ENCODE measurements at regions not wholly inside any gene's neighbourhood (a gene's known extent, or its start where the extent isn't known, plus 50 kb on each side); places are given as distances from the start of the nearest gene placed in this dataset.
A peak's percentile ranks its signal among the peaks of the same experiment; 100 is the strongest.

DNA sequence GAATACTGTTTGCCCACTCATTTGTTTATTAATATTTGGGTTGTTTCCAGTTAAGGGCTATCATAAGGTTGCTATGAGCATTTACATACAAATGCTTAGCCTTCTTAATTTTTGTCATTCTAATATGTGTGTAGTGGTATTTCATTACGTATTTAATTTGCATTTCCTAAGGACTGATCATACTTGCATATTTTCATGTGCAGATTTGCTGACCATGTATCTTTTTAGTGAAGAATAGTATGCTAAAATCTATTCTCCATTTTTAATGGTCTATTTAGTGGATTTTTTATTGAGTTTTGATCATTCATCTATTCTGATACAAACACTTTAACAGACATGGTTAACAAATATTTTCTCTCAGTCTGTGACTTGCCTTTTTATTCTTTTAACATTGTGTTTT, 949.5 kb downstream of the RAB28 start:
- no peak for DNase-seq
- Mint-ChIP-seq H3K27ac (no peak overlapping the region), H3K36me3 (no peaks in the 10 kb centered on the region), H3K27me3 (peaks cover 0 to 2% of the 10 kb centered on the region in 2 donors), H3K9me3 (peaks cover 0 to 21% (median 2%) of the 10 kb centered on the region in 5 donors), H3K4me1 (no peaks in the 10 kb centered on the region), H3K4me3 (no peak overlapping the region)
- Histone ChIP-seq H3K4me3 (ENCODE audit: low read length) (no peak overlapping the region), H3K9me3 (ENCODE audit: low read length) (no peaks in the 10 kb centered on the region), H3K4me1 (ENCODE audit: insufficient read depth, low read length) (no peaks in the 10 kb centered on the region), H3K27ac (ENCODE audit: low read depth, low read length) (no peak overlapping the region), H3K36me3 (ENCODE audit: insufficient read depth, low read length) (no peaks in the 10 kb centered on the region), H3K27me3 (ENCODE audit: insufficient read depth, low read length, poor library complexity, severe bottlenecking) (no peaks in the 10 kb centered on the region)
- ChIA-PET CTCF (no interaction called here), POLR2A (no interaction called here)

DNA sequence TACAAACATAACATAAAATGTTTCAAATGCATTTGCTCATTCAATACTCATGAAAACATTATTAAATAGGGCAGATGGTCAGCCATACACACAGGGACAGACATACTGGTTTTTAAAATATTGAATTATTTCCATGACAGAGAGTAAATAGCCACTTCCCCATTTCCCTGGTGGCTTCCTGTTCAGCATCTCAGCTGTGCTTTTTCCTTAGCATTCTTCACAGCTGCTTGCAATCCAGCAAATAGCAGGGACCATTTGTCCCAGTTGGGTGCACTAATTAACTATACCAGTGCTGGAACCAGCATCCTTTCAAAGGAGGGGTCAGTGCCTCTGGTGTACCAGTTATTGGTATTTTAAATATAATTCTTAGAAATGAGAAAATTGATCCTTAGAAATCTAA, 964.7 kb downstream of the RAB28 start:
- H3K4me1 ChIP-seq (ENCODE audit: insufficient read depth, low read length), result no peaks in the 10 kb centered on the region

DNA sequence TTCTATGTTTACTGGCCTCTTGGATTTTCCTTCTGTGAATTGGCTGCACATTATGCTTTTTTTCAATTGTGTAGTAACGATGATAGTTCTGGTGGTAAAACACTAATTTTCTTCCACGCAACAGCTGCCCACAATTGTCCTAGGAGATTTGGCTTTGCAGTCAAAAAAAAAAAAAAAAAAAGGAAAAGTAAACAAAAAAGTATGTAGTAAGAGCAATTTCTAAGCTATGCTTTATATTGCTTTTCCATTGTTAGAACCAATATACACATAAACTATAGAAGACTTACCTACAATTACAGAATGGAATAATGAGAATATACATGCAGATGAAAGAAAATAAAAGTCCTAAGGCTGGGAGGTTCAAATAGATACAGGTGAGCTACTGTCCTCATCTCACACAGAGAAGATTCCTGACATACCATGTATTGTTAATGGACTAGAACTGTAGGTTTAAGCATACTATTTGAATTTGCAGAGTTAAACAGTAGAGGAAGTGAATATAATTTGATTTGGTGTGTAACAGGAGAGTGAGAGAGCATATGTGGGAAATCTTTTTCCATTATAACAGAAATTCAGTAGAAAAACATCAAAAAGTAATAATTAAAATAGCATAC, 976.2 kb downstream of the RAB28 start:
- no peak for DNase-seq
- Histone ChIP-seq H3K27me3 (ENCODE audit: insufficient read depth, low read length, poor library complexity, severe bottlenecking) (no peaks in the 10 kb centered on the region), H3K9me3 (ENCODE audit: low read length) (no peaks in the 10 kb centered on the region), H3K4me3 (ENCODE audit: low read length) (no peak overlapping the region), H3K36me3 (ENCODE audit: insufficient read depth, low read length) (no peaks in the 10 kb centered on the region), H3K27ac (ENCODE audit: low read depth, low read length) (no peak overlapping the region), H3K4me1 (ENCODE audit: insufficient read depth, low read length) (no peaks in the 10 kb centered on the region)
- ChIA-PET CTCF (no interaction called here), POLR2A (no interaction called here)
- no peak overlapping the region for H3K27ac Mint-ChIP-seq
- H3K27me3 Mint-ChIP-seq, result no peaks in the 10 kb centered on the region
- no peaks in the 10 kb centered on the region for H3K4me1 Mint-ChIP-seq
- H3K4me3 Mint-ChIP-seq, result no peak overlapping the region
- H3K36me3 Mint-ChIP-seq, result no peaks in the 10 kb centered on the region
- peaks cover 0 to 22% (median 3%) of the 10 kb centered on the region in 5 donors for H3K9me3 Mint-ChIP-seq

More for the DNA sequence above, 964.7 kb downstream of the RAB28 start:
- H3K27me3 Mint-ChIP-seq, result no peaks in the 10 kb centered on the region
- Histone ChIP-seq H3K27ac (ENCODE audit: low read depth, low read length) (no peak overlapping the region), H3K9me3 (ENCODE audit: low read length) (no peaks in the 10 kb centered on the region), H3K27me3 (ENCODE audit: insufficient read depth, low read length, poor library complexity, severe bottlenecking) (no peaks in the 10 kb centered on the region), H3K4me3 (ENCODE audit: low read length) (no peak overlapping the region), H3K36me3 (ENCODE audit: insufficient read depth, low read length) (no peaks in the 10 kb centered on the region)
- no peaks in the 10 kb centered on the region for H3K36me3 Mint-ChIP-seq
- H3K4me3 Mint-ChIP-seq, result no peak overlapping the region
- no peaks in the 10 kb centered on the region for H3K4me1 Mint-ChIP-seq
- peaks cover 5 to 16% (median 11%) of the 10 kb centered on the region in 5 donors for H3K9me3 Mint-ChIP-seq
- no peak overlapping the region for H3K27ac Mint-ChIP-seq
- CTCF ChIA-PET, result no interaction called here
- DNase-seq, result no peak
- POLR2A ChIA-PET, result no interaction called here

DNA sequence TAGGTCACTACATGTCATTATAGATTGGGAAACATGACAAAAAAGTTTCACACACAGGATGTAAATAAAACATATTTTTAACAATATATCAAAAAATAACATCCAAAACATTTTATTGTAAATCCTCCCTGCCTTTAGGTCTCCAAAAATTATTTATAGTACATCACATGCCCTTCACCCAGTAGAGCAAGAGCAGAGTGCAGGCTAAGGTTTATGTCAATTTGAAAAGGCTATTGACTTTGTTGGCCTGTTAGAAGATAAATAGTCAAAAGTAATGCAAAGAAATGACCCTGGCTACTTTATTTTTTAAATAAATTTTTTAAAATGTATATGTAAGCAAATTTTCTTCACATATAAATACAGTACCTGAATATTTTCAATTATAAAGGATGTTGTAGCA, 983.7 kb downstream of the RAB28 start:
- Histone ChIP-seq H3K36me3 (ENCODE audit: insufficient read depth, low read length) (no peaks in the 10 kb centered on the region), H3K4me1 (ENCODE audit: insufficient read depth, low read length) (no peaks in the 10 kb centered on the region), H3K27me3 (ENCODE audit: insufficient read depth, low read length, poor library complexity, severe bottlenecking) (no peaks in the 10 kb centered on the region), H3K9me3 (ENCODE audit: low read length) (no peaks in the 10 kb centered on the region), H3K27ac (ENCODE audit: low read depth, low read length) (no peak overlapping the region), H3K4me3 (ENCODE audit: low read length) (no peak overlapping the region)
- H3K36me3 Mint-ChIP-seq, result no peaks in the 10 kb centered on the region
- no peak for DNase-seq
- ChIA-PET POLR2A (no interaction called here), CTCF (no interaction called here)
- H3K4me3 Mint-ChIP-seq, result no peak overlapping the region
- H3K9me3 Mint-ChIP-seq, result peaks cover 0 to 20% (median 3%) of the 10 kb centered on the region in 5 donors
- H3K27ac Mint-ChIP-seq, result no peak overlapping the region
- H3K4me1 Mint-ChIP-seq, result no peaks in the 10 kb centered on the region
- no peaks in the 10 kb centered on the region for H3K27me3 Mint-ChIP-seq

GRCh38 chr4:12499693-12500092, 984.4 kb downstream of the RAB28 start:
- Histone ChIP-seq H3K36me3 (ENCODE audit: insufficient read depth, low read length) (no peaks in the 10 kb centered on the region), H3K27me3 (ENCODE audit: insufficient read depth, low read length, poor library complexity, severe bottlenecking) (no peaks in the 10 kb centered on the region), H3K27ac (ENCODE audit: low read depth, low read length) (no peak overlapping the region), H3K4me3 (ENCODE audit: low read length) (no peak overlapping the region), H3K9me3 (ENCODE audit: low read length) (no peaks in the 10 kb centered on the region), H3K4me1 (ENCODE audit: insufficient read depth, low read length) (no peaks in the 10 kb centered on the region)
- no peaks in the 10 kb centered on the region for H3K27me3 Mint-ChIP-seq
- no peaks in the 10 kb centered on the region for H3K4me1 Mint-ChIP-seq
- no peak for DNase-seq
- peaks cover 0 to 24% (median 3%) of the 10 kb centered on the region in 5 donors for H3K9me3 Mint-ChIP-seq
- CTCF ChIA-PET, result no interaction called here
- H3K36me3 Mint-ChIP-seq, result no peaks in the 10 kb centered on the region
- no peak overlapping the region for H3K4me3 Mint-ChIP-seq
- peak overlapping the region in 1 of 8 donors; percentile 52 for H3K27ac Mint-ChIP-seq
- POLR2A ChIA-PET, result no interaction called here

DNA sequence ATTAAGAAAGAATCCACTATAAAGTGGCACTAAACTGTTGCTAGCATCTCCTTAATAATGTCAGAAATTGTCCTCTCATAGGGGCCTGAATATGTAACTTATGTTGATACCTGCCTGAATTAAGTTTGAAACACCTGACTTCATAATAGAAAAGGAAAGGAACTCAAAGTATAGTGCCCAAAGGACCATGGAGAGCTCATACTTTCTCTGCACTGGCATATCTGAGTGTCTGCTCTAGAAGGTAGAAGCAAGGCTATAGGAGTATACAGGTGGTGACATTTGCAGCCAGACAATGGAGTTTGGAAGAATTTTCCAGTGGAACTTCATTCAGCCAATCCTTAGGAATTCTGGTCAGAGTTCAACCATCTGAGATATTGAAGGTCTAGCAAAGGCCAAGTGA, 988.9 kb downstream of the RAB28 start:
- Histone ChIP-seq H3K36me3 (ENCODE audit: insufficient read depth, low read length) (no peaks in the 10 kb centered on the region), H3K4me3 (ENCODE audit: low read length) (no peak overlapping the region), H3K27me3 (ENCODE audit: insufficient read depth, low read length, poor library complexity, severe bottlenecking) (no peaks in the 10 kb centered on the region), H3K4me1 (ENCODE audit: insufficient read depth, low read length) (no peaks in the 10 kb centered on the region), H3K9me3 (ENCODE audit: low read length) (no peaks in the 10 kb centered on the region), H3K27ac (ENCODE audit: low read depth, low read length) (no peak overlapping the region)
- Mint-ChIP-seq H3K27ac (no peak overlapping the region), H3K4me1 (no peaks in the 10 kb centered on the region), H3K4me3 (no peak overlapping the region), H3K36me3 (no peaks in the 10 kb centered on the region), H3K27me3 (no peaks in the 10 kb centered on the region), H3K9me3 (peaks cover 0 to 14% (median 4%) of the 10 kb centered on the region in 5 donors)
- POLR2A ChIA-PET, result no interaction called here
- DNase-seq, result no peak
- CTCF ChIA-PET, result no interaction called here

DNA sequence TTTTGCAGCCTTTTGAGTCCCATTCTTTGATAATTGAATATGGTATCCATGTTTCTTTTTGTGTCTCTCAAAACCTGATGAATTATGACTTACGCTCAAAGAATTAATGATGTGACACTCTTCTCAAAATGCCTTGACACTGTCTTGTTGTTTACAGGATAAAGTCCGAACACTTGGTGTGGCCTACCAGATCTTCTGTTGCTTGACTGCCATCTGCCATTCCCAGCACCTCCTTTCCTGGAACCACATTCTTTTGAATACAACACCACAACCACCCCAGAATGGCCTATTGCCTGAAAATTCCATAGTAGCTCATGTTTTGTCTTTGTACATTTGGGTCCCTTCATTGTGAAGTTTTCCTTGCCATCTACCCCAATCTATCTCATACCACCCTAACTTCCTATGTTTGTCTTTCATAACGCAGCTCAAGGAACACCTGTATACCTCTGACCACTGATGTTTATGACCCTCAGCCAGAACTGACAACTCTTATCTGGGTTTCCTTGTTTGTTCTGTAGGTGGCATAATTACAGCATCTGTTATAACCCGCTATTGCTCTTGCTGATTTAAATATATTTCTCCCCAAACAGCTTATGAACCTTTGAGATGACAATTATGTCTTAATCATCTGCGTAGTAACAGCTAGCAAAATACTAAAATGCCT, 991.3 kb downstream of the RAB28 start:
- ChIA-PET CTCF (no interaction called here), POLR2A (no interaction called here)
- no peaks in the 10 kb centered on the region for H3K4me1 ChIP-seq (ENCODE audit: insufficient read depth, low read length)
- no peaks in the 10 kb centered on the region for H3K9me3 ChIP-seq (ENCODE audit: low read length)
- Mint-ChIP-seq H3K27me3 (no peaks in the 10 kb centered on the region), H3K4me1 (no peaks in the 10 kb centered on the region), H3K9me3 (peaks cover 2 to 15% (median 8%) of the 10 kb centered on the region in 5 donors), H3K4me3 (no peak overlapping the region), H3K27ac (no peak overlapping the region), H3K36me3 (no peaks in the 10 kb centered on the region)
- H3K36me3 ChIP-seq (ENCODE audit: insufficient read depth, low read length), result no peaks in the 10 kb centered on the region
- no peaks in the 10 kb centered on the region for H3K27me3 ChIP-seq (ENCODE audit: insufficient read depth, low read length, poor library complexity, severe bottlenecking)
- H3K27ac ChIP-seq (ENCODE audit: low read depth, low read length), result no peak overlapping the region
- no peak overlapping the region for H3K4me3 ChIP-seq (ENCODE audit: low read length)
- DNase-seq, result no peak

DNA sequence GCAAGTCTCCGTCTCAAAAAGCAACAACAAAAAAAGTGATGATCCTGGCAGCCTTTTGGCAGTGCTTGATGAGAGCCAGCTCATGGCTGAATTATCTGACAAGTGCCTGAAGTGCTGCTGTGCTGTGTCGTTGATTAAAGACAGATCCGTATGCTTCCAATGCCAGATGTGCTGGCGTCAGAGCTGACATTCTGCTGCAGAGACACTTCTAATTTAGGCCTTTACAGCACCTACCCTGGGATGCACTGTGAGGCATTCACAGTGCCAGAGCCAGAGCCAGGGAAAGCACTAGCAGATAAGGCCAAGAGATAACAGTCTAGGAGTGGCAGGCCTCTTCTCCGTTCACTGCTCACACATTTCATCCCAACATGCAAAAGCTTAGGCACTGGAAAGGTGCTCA, 995.5 kb downstream of the RAB28 start:
- Mint-ChIP-seq H3K36me3 (no peaks in the 10 kb centered on the region), H3K4me3 (no peak overlapping the region), H3K27me3 (no peaks in the 10 kb centered on the region), H3K27ac (no peak overlapping the region), H3K9me3 (peaks cover 8 to 17% (median 13%) of the 10 kb centered on the region in 5 donors), H3K4me1 (no peaks in the 10 kb centered on the region)
- no peak overlapping the region for H3K27ac ChIP-seq (ENCODE audit: low read depth, low read length)
- ChIA-PET CTCF (no interaction called here), POLR2A (no interaction called here)
- no peaks in the 10 kb centered on the region for H3K4me1 ChIP-seq (ENCODE audit: insufficient read depth, low read length)
- H3K4me3 ChIP-seq (ENCODE audit: low read length), result no peak overlapping the region
- H3K36me3 ChIP-seq (ENCODE audit: insufficient read depth, low read length), result no peaks in the 10 kb centered on the region
- H3K9me3 ChIP-seq (ENCODE audit: low read length), result no peaks in the 10 kb centered on the region
- no peaks in the 10 kb centered on the region for H3K27me3 ChIP-seq (ENCODE audit: insufficient read depth, low read length, poor library complexity, severe bottlenecking)
- DNase-seq, result no peak
